ENCODE measurements at regions not wholly inside any gene's neighbourhood (a gene's known extent, or its start where the extent isn't known, plus 50 kb on each side); places are given as distances from the start of the nearest gene placed in this dataset.

DNA sequence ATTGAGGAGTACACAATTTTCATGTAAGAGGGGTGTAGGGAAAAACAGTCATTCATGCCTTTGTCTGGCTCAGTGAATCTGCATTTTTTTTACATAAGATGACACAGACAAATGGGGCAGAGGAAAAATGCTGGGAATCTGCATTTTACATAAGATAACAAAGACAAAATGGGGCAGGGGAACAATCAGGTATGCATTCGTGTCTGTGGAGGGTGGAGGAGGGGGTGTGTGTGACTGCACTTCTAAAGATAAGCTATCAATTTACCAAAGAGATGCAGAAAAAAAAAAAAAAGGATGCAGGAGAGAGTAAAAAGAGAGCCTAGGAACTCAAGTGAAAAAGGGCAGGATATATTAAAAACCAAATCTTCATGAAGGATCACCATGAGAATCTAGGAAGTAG is 637.4 kb downstream of the ZNF674 start:
- Histone ChIP-seq H3K9me1 (ENCODE audit: control insufficient read depth, extremely low read depth, insufficient read depth, low read length) (no peaks in the 10 kb centered on the region), H3K4me1 (ENCODE audit: control insufficient read depth, extremely low read depth, insufficient read depth, low read length) (no peaks in the 10 kb centered on the region), H3K27ac (ENCODE audit: control insufficient read depth, insufficient read depth, low read length) (no peak overlapping the region), H3K9ac (ENCODE audit: control insufficient read depth, extremely low read depth, insufficient read depth, low read length) (no peak overlapping the region), H3K4me2 (ENCODE audit: control insufficient read depth, extremely low read depth, insufficient read depth, low read depth, low read length) (no peak overlapping the region), H3K27me3 (ENCODE audit: control insufficient read depth, extremely low read depth, insufficient read depth, low read length) (peaks cover 6% of the 10 kb centered on the region), H3K4me3 (ENCODE audit: control insufficient read depth in 2 of 3, extremely low read depth in 1 of 3, insufficient read depth in 2 of 3, low read depth in 1 of 3, low read length in 3 of 3) (no peak overlapping the region), H3K36me3 (ENCODE audit: control insufficient read depth in 2 of 2, extremely low read depth in 1 of 2, insufficient read depth in 2 of 2, low read length in 2 of 2) (no peaks in the 10 kb centered on the region), H2AFZ (ENCODE audit: control insufficient read depth, low read length) (no peak overlapping the region), H3K79me2 (ENCODE audit: control insufficient read depth, insufficient read depth, low read length) (no peaks in the 10 kb centered on the region), H3K9me3 (ENCODE audit: control insufficient read depth, low read depth, low read length) (no peaks in the 10 kb centered on the region), H4K20me1 (ENCODE audit: control insufficient read depth, extremely low read depth, insufficient read depth, low read length) (no peaks in the 10 kb centered on the region)
- FAIRE-seq = no peak
- no peak for TF ChIP-seq EZH2 (IDR thresholded peaks at IDR 0.05; ENCODE audit: low read length)
- no peak for DNase-seq (ENCODE audit: low read depth, low spot score)
- dilution Hi-C loops (cut with MboI; ENCODE audit: extremely low pct_ligation_motif_present, low sequenced_read_pairs) = no loop called here

DNA sequence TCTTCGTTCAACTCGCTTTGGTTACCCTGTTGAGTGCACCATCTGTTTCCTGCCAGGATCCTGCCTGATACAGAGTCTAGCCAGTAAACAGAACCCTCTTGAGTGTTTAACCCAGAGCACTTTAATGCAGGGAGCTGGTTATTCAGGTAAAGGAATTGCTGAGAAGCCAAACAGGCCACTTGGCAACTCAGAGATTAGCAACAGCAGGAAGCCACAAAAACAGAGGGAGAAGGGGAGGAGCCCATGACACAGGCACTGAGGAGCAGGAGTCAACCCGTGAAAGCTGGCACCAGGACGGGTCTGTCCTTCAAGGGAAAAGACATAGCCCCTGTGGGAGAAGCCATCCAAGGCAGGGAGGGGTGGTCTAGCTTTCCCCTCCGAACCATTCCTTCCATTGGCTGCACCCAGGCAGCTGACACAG is 641.4 kb downstream of the ZNF674 start:
- Histone ChIP-seq H3K27ac (ENCODE audit: control insufficient read depth, insufficient read depth, low read length) (no peak overlapping the region), H3K4me2 (ENCODE audit: control insufficient read depth, extremely low read depth, insufficient read depth, low read depth, low read length) (no peak overlapping the region), H3K4me1 (ENCODE audit: control insufficient read depth, extremely low read depth, insufficient read depth, low read length) (no peaks in the 10 kb centered on the region), H2AFZ (ENCODE audit: control insufficient read depth, low read length) (no peak overlapping the region), H3K9ac (ENCODE audit: control insufficient read depth, extremely low read depth, insufficient read depth, low read length) (no peak overlapping the region), H3K9me1 (ENCODE audit: control insufficient read depth, extremely low read depth, insufficient read depth, low read length) (no peaks in the 10 kb centered on the region), H4K20me1 (ENCODE audit: control insufficient read depth, extremely low read depth, insufficient read depth, low read length) (no peaks in the 10 kb centered on the region), H3K4me3 (ENCODE audit: control insufficient read depth in 2 of 3, extremely low read depth in 1 of 3, insufficient read depth in 2 of 3, low read depth in 1 of 3, low read length in 3 of 3) (no peak overlapping the region), H3K79me2 (ENCODE audit: control insufficient read depth, insufficient read depth, low read length) (no peaks in the 10 kb centered on the region), H3K27me3 (ENCODE audit: control insufficient read depth, extremely low read depth, insufficient read depth, low read length) (peaks cover 14% of the 10 kb centered on the region), H3K9me3 (ENCODE audit: control insufficient read depth, low read depth, low read length) (no peaks in the 10 kb centered on the region), H3K36me3 (ENCODE audit: control insufficient read depth in 2 of 2, extremely low read depth in 1 of 2, insufficient read depth in 2 of 2, low read length in 2 of 2) (no peaks in the 10 kb centered on the region)
- no peak for FAIRE-seq
- no peak for DNase-seq (ENCODE audit: low read depth, low spot score)
- TF ChIP-seq, protein P1, sequence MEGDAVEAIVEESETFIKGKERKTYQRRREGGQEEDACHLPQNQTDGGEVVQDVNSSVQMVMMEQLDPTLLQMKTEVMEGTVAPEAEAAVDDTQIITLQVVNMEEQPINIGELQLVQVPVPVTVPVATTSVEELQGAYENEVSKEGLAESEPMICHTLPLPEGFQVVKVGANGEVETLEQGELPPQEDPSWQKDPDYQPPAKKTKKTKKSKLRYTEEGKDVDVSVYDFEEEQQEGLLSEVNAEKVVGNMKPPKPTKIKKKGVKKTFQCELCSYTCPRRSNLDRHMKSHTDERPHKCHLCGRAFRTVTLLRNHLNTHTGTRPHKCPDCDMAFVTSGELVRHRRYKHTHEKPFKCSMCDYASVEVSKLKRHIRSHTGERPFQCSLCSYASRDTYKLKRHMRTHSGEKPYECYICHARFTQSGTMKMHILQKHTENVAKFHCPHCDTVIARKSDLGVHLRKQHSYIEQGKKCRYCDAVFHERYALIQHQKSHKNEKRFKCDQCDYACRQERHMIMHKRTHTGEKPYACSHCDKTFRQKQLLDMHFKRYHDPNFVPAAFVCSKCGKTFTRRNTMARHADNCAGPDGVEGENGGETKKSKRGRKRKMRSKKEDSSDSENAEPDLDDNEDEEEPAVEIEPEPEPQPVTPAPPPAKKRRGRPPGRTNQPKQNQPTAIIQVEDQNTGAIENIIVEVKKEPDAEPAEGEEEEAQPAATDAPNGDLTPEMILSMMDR (optimal IDR thresholded peaks at IDR 0.05 in 1 of 3, IDR thresholded peaks at IDR 0.05 in 1 of 3, conservative IDR thresholded peaks at IDR 0.05 in 1 of 3; ENCODE audit: extremely low read depth in 1 of 3, insufficient read depth in 2 of 3, low read length in 3 of 3) = no peak
- TF ChIP-seq EZH2 (IDR thresholded peaks at IDR 0.05; ENCODE audit: low read length) = no peak
- dilution Hi-C loops (cut with MboI; ENCODE audit: extremely low pct_ligation_motif_present, low sequenced_read_pairs) = no loop called here
